Upper lobe of left lung (tissue), 4 donors: ENCODE measurements at regions not wholly inside any gene's neighbourhood (a gene's known extent, or its start where the extent isn't known, plus 50 kb on each side); places are given as distances from the start of the nearest gene placed in this dataset.

Experiments
- EP300 ChIP-seq, 4 donors: sonication (generic); formaldehyde crosslinking; IDR thresholded peaks; one replicate each; pipeline ENCODE4 v1.5.1; 2017; ENCODE audit warnings: antibody characterized with exemption in 4 of 4, control low read depth in 2 of 4
- POLR2A ChIP-seq, 4 donors: fragments of 450-650 bp; IDR thresholded peaks; one replicate each; pipeline ENCODE4 v1.5.1; 2016 to 2017; ENCODE audit warnings: antibody characterized with exemption in 4 of 4, mild to moderate bottlenecking in 2 of 4
- POLR2AphosphoS5 ChIP-seq, 2 donors: sonication (generic); formaldehyde crosslinking; IDR thresholded peaks; one replicate each; pipeline ENCODE4 v1.5.1; 2017; ENCODE audit warnings: antibody characterized with exemption in 2 of 2
- TF ChIP-seq, protein P1 (sequence below), 6 experiments: fragments of 450-650 bp in 4 of 6; fragments of 200-600 bp in 2 of 6; sonication (generic) in 2 of 6; IDR thresholded peaks; one replicate each; pipeline ENCODE4 v1.5.1; 2016 to 2019; ENCODE audit warnings: antibody characterized with exemption in 6 of 6

DNA sequence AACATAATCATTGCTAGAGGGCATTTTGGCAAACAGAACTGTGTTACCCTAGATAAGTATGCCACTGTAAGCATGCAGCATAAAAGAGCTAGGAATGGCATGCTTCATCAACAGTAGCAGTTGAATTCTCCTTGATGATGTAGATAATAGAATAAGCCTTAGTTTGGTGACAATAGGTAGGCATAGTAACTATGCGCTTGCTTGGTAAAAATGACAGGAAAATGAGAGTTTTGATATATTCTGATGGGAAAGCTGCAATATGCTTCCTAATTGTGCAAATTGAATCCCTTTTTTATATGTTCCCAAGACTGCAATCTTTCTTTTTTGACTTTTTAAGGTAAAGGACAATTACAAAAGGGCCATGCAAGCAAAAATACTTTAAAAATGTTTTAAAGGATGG, 930.9 kb upstream of the FAM98A start:
- TF ChIP-seq, protein P1, sequence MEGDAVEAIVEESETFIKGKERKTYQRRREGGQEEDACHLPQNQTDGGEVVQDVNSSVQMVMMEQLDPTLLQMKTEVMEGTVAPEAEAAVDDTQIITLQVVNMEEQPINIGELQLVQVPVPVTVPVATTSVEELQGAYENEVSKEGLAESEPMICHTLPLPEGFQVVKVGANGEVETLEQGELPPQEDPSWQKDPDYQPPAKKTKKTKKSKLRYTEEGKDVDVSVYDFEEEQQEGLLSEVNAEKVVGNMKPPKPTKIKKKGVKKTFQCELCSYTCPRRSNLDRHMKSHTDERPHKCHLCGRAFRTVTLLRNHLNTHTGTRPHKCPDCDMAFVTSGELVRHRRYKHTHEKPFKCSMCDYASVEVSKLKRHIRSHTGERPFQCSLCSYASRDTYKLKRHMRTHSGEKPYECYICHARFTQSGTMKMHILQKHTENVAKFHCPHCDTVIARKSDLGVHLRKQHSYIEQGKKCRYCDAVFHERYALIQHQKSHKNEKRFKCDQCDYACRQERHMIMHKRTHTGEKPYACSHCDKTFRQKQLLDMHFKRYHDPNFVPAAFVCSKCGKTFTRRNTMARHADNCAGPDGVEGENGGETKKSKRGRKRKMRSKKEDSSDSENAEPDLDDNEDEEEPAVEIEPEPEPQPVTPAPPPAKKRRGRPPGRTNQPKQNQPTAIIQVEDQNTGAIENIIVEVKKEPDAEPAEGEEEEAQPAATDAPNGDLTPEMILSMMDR (IDR thresholded peaks at IDR 0.05): no peak
- TF ChIP-seq POLR2A (IDR thresholded peaks at IDR 0.05): no peak
- no peak for TF ChIP-seq POLR2AphosphoS5 (IDR thresholded peaks at IDR 0.05)
- no peak for TF ChIP-seq EP300 (IDR thresholded peaks at IDR 0.05)
